B cell (primary cell): ENCODE measurements at regions not wholly inside any gene's neighbourhood (a gene's known extent, or its start where the extent isn't known, plus 50 kb on each side); places are given as distances from the start of the nearest gene placed in this dataset.

Source experiments
- ATAC-seq: fragments of 200-7000 bp; cut with Tn5 transposase; one replicate; pipeline ENCODE4 v1.10.0; 2021; ENCODE audit warnings: low read depth, mild to moderate bottlenecking, moderate number of reproducible peaks, moderate library complexity
- CTCF ChIA-PET: fragments of 350-600 bp; sonication (Branson Sonifier 250); formaldehyde crosslinking; loops from one replicate; lab custom pipeline; 2021; ENCODE audit warnings: antibody characterized with exemption, inconsistent platforms; lab: Charles Lee
- POLR2A ChIA-PET: fragments of 350-600 bp; sonication (Branson Sonifier 250); formaldehyde crosslinking; loops from one replicate; lab custom pipeline; 2021; ENCODE audit warnings: antibody characterized with exemption; lab: Charles Lee
- DNase-seq: peaks from one replicate; pipeline ENCODE4 v3.0.0; 2013
- H2AFZ ChIP-seq: 2 replicates; pipeline ENCODE4 v1.6.1; 2012; ENCODE audit warnings: mild to moderate bottlenecking, low read depth, low read length; ENCODE audit not compliant: insufficient read depth, poor library complexity, severe bottlenecking
- H3K27ac ChIP-seq, 2 donors: 1 replicate in 1 of 2; 2 replicates in 1 of 2; pipeline ENCODE4 v1.5.1; 2012 to 2013; ENCODE audit warnings: low read length in 2 of 2, mild to moderate bottlenecking in 2 of 2, moderate library complexity in 1 of 2
- H3K27me3 ChIP-seq, 4 experiments: fragments of 200-600 bp in 1 of 4; sonication (generic) in 1 of 4; replicated peaks in 1 of 4; 1 replicate in 2 of 4; 2 replicates in 2 of 4; pipeline versions ENCODE4 v1.6.1 to v1.7.0; 2013 to 2016; ENCODE audit warnings: low read length in 3 of 4, mild to moderate bottlenecking in 2 of 4, mixed read lengths in 1 of 4, moderate library complexity in 1 of 4; ENCODE audit not compliant: insufficient read depth in 4 of 4, control insufficient read depth in 3 of 4; ENCODE audit errors: control extremely low read depth in 1 of 4
- H3K36me3 ChIP-seq, 2 experiments: replicated peaks in 1 of 2; 1 replicate in 1 of 2; 2 replicates in 1 of 2; pipeline versions ENCODE4 v1.6.1 to v1.7.1; 2013; ENCODE audit warnings: low read length in 1 of 2; ENCODE audit not compliant: insufficient read depth in 2 of 2, control insufficient read depth in 1 of 2; ENCODE audit errors: control extremely low read depth in 1 of 2, extremely low read depth in 1 of 2
- H3K4me1 ChIP-seq, 2 donors: fragments of 200-600 bp in 1 of 2; sonication (generic) in 1 of 2; 1 replicate in 1 of 2; 2 replicates in 1 of 2; pipeline versions ENCODE4 v1.5.1 to v1.6.1; 2013 to 2017; ENCODE audit warnings: low read length in 2 of 2; ENCODE audit not compliant: control insufficient read depth in 2 of 2, insufficient read depth in 2 of 2
- H3K4me2 ChIP-seq: replicated peaks from 2 replicates; pipeline ENCODE3; 2012; ENCODE audit warnings: mild to moderate bottlenecking, low read depth, low read length; ENCODE audit not compliant: poor library complexity, severe bottlenecking
- H3K4me3 ChIP-seq, 5 experiments: fragments of 200-600 bp in 1 of 5; sonication (generic) in 1 of 5; 1 replicate in 3 of 5; 2 replicates in 2 of 5; pipeline versions ENCODE4 v1.5.1 to v1.7.0; 2011 to 2016; ENCODE audit warnings: low read length in 4 of 5, mild to moderate bottlenecking in 4 of 5, low read depth in 2 of 5, control low read depth in 1 of 5, moderate library complexity in 1 of 5; ENCODE audit not compliant: insufficient read depth in 1 of 5; ENCODE audit errors: control extremely low read depth in 1 of 5, extremely low read depth in 1 of 5
- H3K79me2 ChIP-seq: fragments of 200-600 bp; sonication (generic); one replicate; pipeline ENCODE4 v1.6.0; 2016; ENCODE audit warnings: low read length; ENCODE audit not compliant: control insufficient read depth, insufficient read depth
- H3K9ac ChIP-seq: fragments of 200-600 bp; sonication (generic); 2 replicates; pipeline ENCODE4 v1.6.1; 2017; ENCODE audit warnings: mild to moderate bottlenecking, low read length, moderate library complexity
- H3K9me3 ChIP-seq, 3 donors: one replicate each; pipeline versions ENCODE4 v1.6.1 to v1.7.1; 2013; ENCODE audit warnings: low read length in 2 of 3; ENCODE audit not compliant: control insufficient read depth in 2 of 3, insufficient read depth in 1 of 3; ENCODE audit errors: control extremely low read depth in 1 of 3
- H4K20me1 ChIP-seq: 2 replicates; pipeline ENCODE4 v1.6.0; 2012; ENCODE audit warnings: mild to moderate bottlenecking, low read length; ENCODE audit not compliant: insufficient read depth, control insufficient read depth, poor library complexity, severe bottlenecking
- H3K27ac Mint-ChIP-seq: one replicate; pipeline ENCODE4 v1.8.0; 2021; ENCODE audit warnings: mixed read lengths
- H3K27me3 Mint-ChIP-seq: one replicate; pipeline ENCODE4 v1.8.0; 2021; ENCODE audit warnings: mixed read lengths
- H3K4me1 Mint-ChIP-seq: one replicate; pipeline ENCODE4 v1.8.0; 2021; ENCODE audit warnings: mixed read lengths
- H3K4me3 Mint-ChIP-seq: one replicate; pipeline ENCODE4 v1.8.0; 2021; ENCODE audit warnings: mixed read lengths
- H3K9me3 Mint-ChIP-seq: one replicate; pipeline ENCODE4 v1.8.0; 2022; ENCODE audit warnings: mixed read lengths; ENCODE audit not compliant: insufficient read depth
- EZH2 ChIP-seq: IDR thresholded peaks from 2 replicates; pipeline ENCODE4 v1.6.1; 2012; ENCODE audit warnings: borderline replicate concordance, low read depth, mild to moderate bottlenecking, moderate library complexity, low read length; ENCODE audit not compliant: insufficient read depth, poor library complexity, severe bottlenecking
- WGBS: methylation state at CpG from one replicate; pipeline ENCODE4 v1.1.5; 2013; ENCODE audit warnings: missing lambda C conversion rate; ENCODE audit not compliant: insufficient coverage; 5-methylcytosine and 5-hydroxymethylcytosine counted together
- intact Hi-C: fragments of 100-400 bp; cut with micrococcal nuclease; formaldehyde crosslinking; loops from one replicate; pipeline ENCODE4 v1.10.0; 2022
- TF ChIP-seq, protein P1 (sequence below): fragments of 200-600 bp; IDR thresholded peaks from one replicate; pipeline ENCODE4 v1.8.0; 2022; ENCODE audit warnings: antibody characterized with exemption, mild to moderate bottlenecking

DNA sequence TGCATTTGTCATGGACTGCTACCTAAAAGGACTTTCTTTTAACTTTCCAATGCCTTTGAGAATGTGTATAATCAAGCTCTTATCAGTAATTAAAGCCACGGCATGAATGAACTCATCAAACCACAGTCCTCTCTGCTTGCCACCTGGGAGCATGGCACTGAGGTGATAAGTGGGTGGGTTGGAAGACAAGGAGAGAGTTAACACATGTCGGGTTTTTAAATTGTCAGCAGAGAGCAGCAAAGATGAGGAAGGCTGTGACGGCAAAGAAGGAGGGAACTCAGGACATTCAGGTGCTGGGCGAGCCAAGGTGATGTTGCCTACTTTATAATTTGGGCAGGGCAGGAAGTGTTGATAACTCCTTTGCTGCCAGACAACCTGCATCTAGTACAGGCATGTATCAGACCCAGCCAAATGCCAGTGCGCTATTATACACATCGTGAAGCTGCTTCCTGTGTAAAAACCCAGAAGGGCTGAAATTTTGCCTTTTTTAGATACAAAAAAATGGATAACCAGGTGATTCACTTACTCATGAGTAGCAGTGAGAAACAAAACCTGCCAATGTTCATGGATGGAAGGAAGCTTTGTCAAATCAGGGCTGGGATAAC lies 269.1 kb downstream of the KIF4B start:
- intact Hi-C loops, result no loop called here

DNA sequence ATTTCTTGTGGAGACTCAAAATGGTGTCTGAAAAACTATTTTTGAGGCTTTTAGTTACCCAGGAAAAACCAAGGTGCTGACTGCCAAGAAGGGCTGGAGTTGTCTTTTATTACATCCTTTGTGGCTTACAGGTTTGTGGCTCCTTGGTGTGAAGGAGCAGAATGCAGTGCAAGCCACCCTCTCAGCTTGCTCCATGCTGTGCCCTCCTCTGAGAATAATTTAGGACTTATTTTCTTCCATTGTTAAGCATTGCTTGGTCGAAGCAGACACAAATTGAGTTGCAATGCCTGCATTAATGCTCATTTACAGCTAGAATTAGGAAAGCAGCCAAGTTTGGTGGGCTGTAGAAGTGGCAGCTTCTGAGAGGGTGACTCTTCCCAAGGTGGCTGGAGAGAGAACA lies 272.2 kb downstream of the KIF4B start:
- WGBS, result 0% methylated on average over 1 of the region's 1 CpG
- no peaks in the 10 kb centered on the region for H3K79me2 ChIP-seq
- no peaks in the 10 kb centered on the region for H4K20me1 ChIP-seq
- H3K27ac ChIP-seq, result no peak overlapping the region
- no peaks in the 10 kb centered on the region for H3K36me3 ChIP-seq
- peaks cover 0 to 3% (median 0%) of the 10 kb centered on the region in 4 experiments for H3K27me3 ChIP-seq
- TF ChIP-seq, protein P1, sequence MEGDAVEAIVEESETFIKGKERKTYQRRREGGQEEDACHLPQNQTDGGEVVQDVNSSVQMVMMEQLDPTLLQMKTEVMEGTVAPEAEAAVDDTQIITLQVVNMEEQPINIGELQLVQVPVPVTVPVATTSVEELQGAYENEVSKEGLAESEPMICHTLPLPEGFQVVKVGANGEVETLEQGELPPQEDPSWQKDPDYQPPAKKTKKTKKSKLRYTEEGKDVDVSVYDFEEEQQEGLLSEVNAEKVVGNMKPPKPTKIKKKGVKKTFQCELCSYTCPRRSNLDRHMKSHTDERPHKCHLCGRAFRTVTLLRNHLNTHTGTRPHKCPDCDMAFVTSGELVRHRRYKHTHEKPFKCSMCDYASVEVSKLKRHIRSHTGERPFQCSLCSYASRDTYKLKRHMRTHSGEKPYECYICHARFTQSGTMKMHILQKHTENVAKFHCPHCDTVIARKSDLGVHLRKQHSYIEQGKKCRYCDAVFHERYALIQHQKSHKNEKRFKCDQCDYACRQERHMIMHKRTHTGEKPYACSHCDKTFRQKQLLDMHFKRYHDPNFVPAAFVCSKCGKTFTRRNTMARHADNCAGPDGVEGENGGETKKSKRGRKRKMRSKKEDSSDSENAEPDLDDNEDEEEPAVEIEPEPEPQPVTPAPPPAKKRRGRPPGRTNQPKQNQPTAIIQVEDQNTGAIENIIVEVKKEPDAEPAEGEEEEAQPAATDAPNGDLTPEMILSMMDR, result no peak
- no peak for TF ChIP-seq EZH2
- H3K4me2 ChIP-seq, result no peak overlapping the region
- H3K9me3 ChIP-seq, result no peaks in the 10 kb centered on the region
- no peak overlapping the region for H3K4me3 ChIP-seq
- Mint-ChIP-seq H3K4me1 (no peaks in the 10 kb centered on the region), H3K27me3 (peaks cover 24% of the 10 kb centered on the region), H3K4me3 (no peak overlapping the region), H3K9me3 (no peaks in the 10 kb centered on the region), H3K27ac (no peak overlapping the region)
- ChIA-PET POLR2A (no interaction called here), CTCF (interaction anchor here (1.5 kb wide), 1 partner anchor 14 kb away, joined by 3 read pairs; no protein-coding TSS in a partner anchor)
- H2AFZ ChIP-seq, result no peak overlapping the region
- H3K4me1 ChIP-seq, result no peaks in the 10 kb centered on the region
- intact Hi-C loops, result no loop called here
- DNase-seq, result no peak
- no peak for ATAC-seq
- H3K9ac ChIP-seq, result no peak overlapping the region

More for the DNA sequence above, 269.1 kb downstream of the KIF4B start:
- Histone ChIP-seq H2AFZ (no peak overlapping the region), H3K4me1 (no peaks in the 10 kb centered on the region), H3K36me3 (no peaks in the 10 kb centered on the region), H3K79me2 (no peaks in the 10 kb centered on the region), H3K27ac (no peak overlapping the region), H3K27me3 (peaks cover 0 to 3% (median 0%) of the 10 kb centered on the region in 4 experiments), H4K20me1 (no peaks in the 10 kb centered on the region), H3K9ac (no peak overlapping the region), H3K4me2 (no peak overlapping the region), H3K4me3 (no peak overlapping the region), H3K9me3 (no peaks in the 10 kb centered on the region)
- Mint-ChIP-seq H3K4me3 (no peak overlapping the region), H3K27me3 (peaks cover 24% of the 10 kb centered on the region), H3K9me3 (no peaks in the 10 kb centered on the region), H3K4me1 (no peaks in the 10 kb centered on the region), H3K27ac (no peak overlapping the region)
- TF ChIP-seq, protein P1, result no peak
- no peak for TF ChIP-seq EZH2
- no peak for ATAC-seq
- no peak for DNase-seq
- 83% methylated on average over 5 of the region's 6 CpGs for WGBS
- POLR2A ChIA-PET, result no interaction called here
- CTCF ChIA-PET, result no interaction called here
